Liver (tissue), 8 donors: ENCODE measurements at regions not wholly inside any gene's neighbourhood (a gene's known extent, or its start where the extent isn't known, plus 50 kb on each side); places are given as distances from the start of the nearest gene placed in this dataset.

Source experiments
- DNase-seq: peaks from one replicate; pipeline ENCODE4 v3.0.0-alpha.2; 2017; ENCODE audit warnings: low spot score
- H3K27ac ChIP-seq, 2 donors: one replicate each; pipeline ENCODE4 v1.7.0; 2013; ENCODE audit warnings: inconsistent platforms in 2 of 2, low read length in 2 of 2, control low read depth in 1 of 2, low read depth in 1 of 2, mild to moderate bottlenecking in 1 of 2
- H3K27me3 ChIP-seq, 4 donors: one replicate each; pipeline versions ENCODE4 v1.6.1 to v1.7.0; 2013; ENCODE audit warnings: low read length in 3 of 4, inconsistent platforms in 1 of 4, mild to moderate bottlenecking in 1 of 4, moderate library complexity in 1 of 4; ENCODE audit not compliant: control insufficient read depth in 4 of 4, insufficient read depth in 4 of 4
- H3K36me3 ChIP-seq, 4 donors: one replicate each; pipeline versions ENCODE4 v1.6.1 to v1.7.0; 2013; ENCODE audit warnings: low read length in 3 of 4, mild to moderate bottlenecking in 3 of 4, low read depth in 1 of 4, moderate library complexity in 1 of 4; ENCODE audit not compliant: control insufficient read depth in 4 of 4, insufficient read depth in 3 of 4
- H3K4me1 ChIP-seq, 4 donors: one replicate each; pipeline versions ENCODE4 v1.6.1 to v1.7.0; 2013; ENCODE audit warnings: low read length in 3 of 4, mild to moderate bottlenecking in 3 of 4, moderate library complexity in 1 of 4; ENCODE audit not compliant: control insufficient read depth in 4 of 4, insufficient read depth in 4 of 4
- H3K4me3 ChIP-seq, 3 donors: one replicate each; pipeline versions ENCODE4 v1.6.1 to v1.7.0; 2013; ENCODE audit warnings: low read length in 3 of 3, control low read depth in 1 of 3, low read depth in 1 of 3, mild to moderate bottlenecking in 1 of 3
- H3K9ac ChIP-seq, 2 donors: one replicate each; pipeline ENCODE4 v1.7.0; 2013; ENCODE audit warnings: low read length in 2 of 2, mild to moderate bottlenecking in 2 of 2, moderate library complexity in 2 of 2, control low read depth in 1 of 2, low read depth in 1 of 2
- H3K9me3 ChIP-seq, 4 donors: one replicate each; pipeline versions ENCODE4 v1.6.1 to v1.7.0; 2013; ENCODE audit warnings: low read length in 3 of 4; ENCODE audit not compliant: control insufficient read depth in 4 of 4
- ATF3 ChIP-seq: IDR thresholded peaks from 2 replicates; pipeline ENCODE4 v1.6.1; 2016; ENCODE audit warnings: antibody characterized with exemption
- CTCF ChIP-seq: fragments of 150-350 bp; IDR thresholded peaks from 2 replicates; pipeline ENCODE4 v1.5.1; 2017; ENCODE audit warnings: improper control_type of control experiment, low read depth, low read length; ENCODE audit not compliant: missing input control
- EGR1 ChIP-seq, 2 donors: IDR thresholded peaks; 2 replicates each; pipeline ENCODE4 v1.6.1; 2016 to 2018; ENCODE audit warnings: antibody characterized with exemption in 2 of 2, low read depth in 2 of 2
- FOXA2 ChIP-seq: IDR thresholded peaks from 2 replicates; pipeline ENCODE4 v1.6.1; 2016; ENCODE audit warnings: antibody characterized with exemption
- GABPA ChIP-seq, 2 donors: IDR thresholded peaks in 1 of 2; conservative IDR thresholded peaks in 1 of 2; 2 replicates each; pipeline ENCODE4 v1.6.1; 2016; ENCODE audit warnings: antibody characterized with exemption in 2 of 2, mild to moderate bottlenecking in 1 of 2, moderate library complexity in 1 of 2
- HNF4G ChIP-seq: IDR thresholded peaks from 2 replicates; pipeline ENCODE4 v1.6.1; 2016; ENCODE audit warnings: antibody characterized with exemption
- JUND ChIP-seq, 2 donors: IDR thresholded peaks; 2 replicates each; pipeline ENCODE4 v1.6.1; 2016; ENCODE audit warnings: antibody characterized with exemption in 2 of 2
- MAX ChIP-seq: IDR thresholded peaks from 2 replicates; pipeline ENCODE4 v1.6.1; 2016; ENCODE audit warnings: antibody characterized with exemption
- NR2F2 ChIP-seq: IDR thresholded peaks from 2 replicates; pipeline ENCODE4 v1.6.1; 2016; ENCODE audit warnings: antibody characterized with exemption
- RAD21 ChIP-seq, 2 donors: IDR thresholded peaks; 2 replicates each; pipeline ENCODE4 v1.6.1; 2016; ENCODE audit warnings: antibody characterized with exemption in 2 of 2, mild to moderate bottlenecking in 2 of 2
- REST ChIP-seq: IDR thresholded peaks from 2 replicates; pipeline ENCODE4 v1.6.1; 2016; ENCODE audit warnings: antibody characterized with exemption, mild to moderate bottlenecking
- RXRA ChIP-seq, 2 donors: IDR thresholded peaks; 2 replicates each; pipeline ENCODE4 v1.6.1; 2017 to 2018; ENCODE audit warnings: antibody characterized with exemption in 2 of 2, mild to moderate bottlenecking in 1 of 2
- ZBTB33 ChIP-seq: IDR thresholded peaks from 2 replicates; pipeline ENCODE4 v1.6.1; 2016; ENCODE audit warnings: antibody characterized with exemption
- WGBS: extraction: QIAGEN DNeasy Blood & Tissue Kit; methylation state at CpG from one replicate; pipeline ENCODE4 v1.1.7; 2013; 5-methylcytosine and 5-hydroxymethylcytosine counted together
- donor health status: healthy.
- donor health status: healthy.
- donor health status: healthy.
- donor health status: healthy.
- donor health status: healthy.

- no peaks in the 10 kb centered on the region for H3K4me1 ChIP-seq
- WGBS: 88% methylated on average over 1 of the region's 1 CpG
Measured at GRCh38 chr16:54605536-54606066, 319.0 kb upstream of the IRX3 start.

GRCh38 chr16:54602666-54603065 lies 316.1 kb upstream of the IRX3 start:
- WGBS: 76% methylated on average over 6 of the region's 6 CpGs

More at GRCh38 chr16:54605536-54606066, 319.0 kb upstream of the IRX3 start:
- TF ChIP-seq EGR1 (IDR thresholded peaks at IDR 0.05; ENCODE audit: low read depth in 2 of 2): no peak
- TF ChIP-seq ATF3: no peak
- TF ChIP-seq JUND (IDR thresholded peaks at IDR 0.05): no peak
- TF ChIP-seq ZBTB33: no peak
- TF ChIP-seq NR2F2: no peak
- DNase-seq: no peak
- Histone ChIP-seq H3K9me3 (peaks cover 0 to 6% (median 2%) of the 10 kb centered on the region in 4 donors), H3K27me3 (no peaks in the 10 kb centered on the region), H3K36me3 (no peaks in the 10 kb centered on the region), H3K9ac (no peak overlapping the region), H3K4me3 (no peak overlapping the region), H3K27ac (no peak overlapping the region)

More at GRCh38 chr16:54602666-54603065, 316.1 kb upstream of the IRX3 start:
- Histone ChIP-seq H3K36me3 (no peaks in the 10 kb centered on the region), H3K27ac (no peak overlapping the region), H3K4me3 (no peak overlapping the region), H3K4me1 (no peaks in the 10 kb centered on the region), H3K9me3 (peaks cover 0 to 2% (median 0%) of the 10 kb centered on the region in 4 donors), H3K27me3 (no peaks in the 10 kb centered on the region), H3K9ac (no peak overlapping the region)
- DNase-seq: no peak
- TF ChIP-seq EGR1 (IDR thresholded peaks at IDR 0.05; ENCODE audit: low read depth in 2 of 2): no peak
- no peak for TF ChIP-seq RAD21 (IDR thresholded peaks at IDR 0.05)
- no peak for TF ChIP-seq FOXA2
- TF ChIP-seq ZBTB33: no peak
- TF ChIP-seq RXRA (IDR thresholded peaks at IDR 0.05): no peak
- TF ChIP-seq JUND (IDR thresholded peaks at IDR 0.05): no peak
- no peak for TF ChIP-seq MAX
- no peak for TF ChIP-seq HNF4G
- no peak for TF ChIP-seq GABPA (IDR thresholded peaks at IDR 0.05 in 1 of 2, conservative IDR thresholded peaks at IDR 0.05 in 1 of 2)
- no peak for TF ChIP-seq REST
- TF ChIP-seq CTCF: no peak
